ENCODE measurements at regions not wholly inside any gene's neighbourhood (a gene's known extent, or its start where the extent isn't known, plus 50 kb on each side); places are given as distances from the start of the nearest gene placed in this dataset.
A peak's percentile ranks its signal among the peaks of the same experiment; 100 is the strongest.
"Not testable (repeated sequence)": the region's sequence is repeated elsewhere in the genome, so short reads cannot be mapped to it uniquely, and the experiment has no call there.

DNA sequence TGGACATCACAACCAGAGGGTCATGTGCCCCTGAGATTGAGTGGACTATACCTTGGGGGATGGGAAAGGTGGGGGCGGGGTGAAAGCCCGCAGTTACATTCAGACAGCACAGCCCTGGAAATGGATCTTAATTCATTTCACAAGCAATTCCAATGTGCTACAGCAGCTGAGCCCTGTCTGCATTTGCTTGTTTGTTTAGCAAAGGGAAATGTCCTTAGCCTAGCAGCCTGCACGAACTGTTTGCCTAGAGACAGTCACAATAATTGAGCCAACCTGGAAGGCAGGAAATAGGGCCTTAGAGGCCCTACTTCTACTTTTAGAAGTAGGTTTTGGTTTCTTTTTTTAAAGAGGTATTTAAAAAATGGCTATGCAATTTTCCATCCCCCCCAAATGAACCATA is 177.3 kb upstream of the KL start:
- TF ChIP-seq, protein P1, sequence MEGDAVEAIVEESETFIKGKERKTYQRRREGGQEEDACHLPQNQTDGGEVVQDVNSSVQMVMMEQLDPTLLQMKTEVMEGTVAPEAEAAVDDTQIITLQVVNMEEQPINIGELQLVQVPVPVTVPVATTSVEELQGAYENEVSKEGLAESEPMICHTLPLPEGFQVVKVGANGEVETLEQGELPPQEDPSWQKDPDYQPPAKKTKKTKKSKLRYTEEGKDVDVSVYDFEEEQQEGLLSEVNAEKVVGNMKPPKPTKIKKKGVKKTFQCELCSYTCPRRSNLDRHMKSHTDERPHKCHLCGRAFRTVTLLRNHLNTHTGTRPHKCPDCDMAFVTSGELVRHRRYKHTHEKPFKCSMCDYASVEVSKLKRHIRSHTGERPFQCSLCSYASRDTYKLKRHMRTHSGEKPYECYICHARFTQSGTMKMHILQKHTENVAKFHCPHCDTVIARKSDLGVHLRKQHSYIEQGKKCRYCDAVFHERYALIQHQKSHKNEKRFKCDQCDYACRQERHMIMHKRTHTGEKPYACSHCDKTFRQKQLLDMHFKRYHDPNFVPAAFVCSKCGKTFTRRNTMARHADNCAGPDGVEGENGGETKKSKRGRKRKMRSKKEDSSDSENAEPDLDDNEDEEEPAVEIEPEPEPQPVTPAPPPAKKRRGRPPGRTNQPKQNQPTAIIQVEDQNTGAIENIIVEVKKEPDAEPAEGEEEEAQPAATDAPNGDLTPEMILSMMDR (IDR thresholded peaks at IDR 0.05; ENCODE audit: insufficient read depth, low read depth, low read length, missing control alignments) = no peak
- H3K4me3 ChIP-seq (ENCODE audit: low read depth, low read length) = no peak overlapping the region
- DNase-seq (ENCODE audit: low read depth) = peak; percentile 85

DNA sequence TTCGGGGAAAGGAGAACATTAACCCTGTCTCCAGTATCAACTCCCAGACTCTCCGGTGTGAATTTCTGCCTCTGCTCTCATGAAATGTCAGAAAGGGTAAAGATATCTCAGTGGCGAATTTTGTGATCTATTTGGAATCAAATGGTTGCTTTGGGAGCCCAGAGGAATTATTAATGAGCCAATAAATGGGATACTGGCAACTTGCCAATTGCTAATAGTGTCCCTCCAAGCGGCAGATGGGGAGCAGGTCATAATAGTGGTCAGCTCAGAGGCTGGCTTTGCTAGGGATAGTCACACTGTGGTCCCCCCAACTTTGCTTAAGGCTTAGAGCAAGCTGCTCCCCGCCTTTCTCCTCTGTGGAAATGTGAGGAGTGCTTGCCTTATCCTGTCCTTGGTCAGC is 176.1 kb upstream of the KL start:
- no peak overlapping the region for H3K4me3 ChIP-seq (ENCODE audit: low read depth, low read length)
- TF ChIP-seq, protein P1 (IDR thresholded peaks at IDR 0.05; ENCODE audit: insufficient read depth, low read depth, low read length, missing control alignments) = no peak

DNA sequence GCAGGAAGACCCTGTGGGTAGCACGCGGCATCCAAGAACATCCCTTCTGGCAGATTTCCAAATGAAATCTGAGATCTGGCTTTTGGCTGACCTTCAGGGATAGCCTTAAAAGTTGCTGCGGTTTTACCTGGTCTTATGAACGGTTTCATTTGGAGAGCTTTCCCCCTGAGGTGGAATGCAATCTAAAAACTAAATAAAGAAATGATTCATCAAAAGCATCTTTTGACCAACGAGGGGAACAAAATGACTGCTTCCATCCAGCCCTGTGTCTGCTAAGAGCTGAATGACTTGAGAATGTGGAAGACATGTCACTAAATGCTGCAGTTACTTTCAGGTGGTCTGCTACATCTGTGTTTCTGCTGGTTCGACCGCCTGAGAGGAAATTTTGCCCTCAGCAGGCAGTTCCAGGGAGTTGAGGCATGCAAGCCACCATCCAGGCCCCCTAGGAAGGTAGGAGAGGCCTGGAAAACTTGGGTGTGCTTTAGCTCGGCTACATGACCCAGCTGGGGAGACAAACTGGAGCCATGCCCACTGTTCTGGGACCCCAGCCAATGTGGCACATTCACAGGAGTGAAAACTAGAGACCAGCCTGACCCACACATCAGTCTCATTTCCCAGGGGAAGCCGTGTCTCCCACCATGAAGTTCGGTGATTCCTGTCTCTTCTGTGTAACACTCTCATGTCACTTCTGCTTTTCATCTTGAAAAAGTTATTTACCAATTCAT is 175.1 kb upstream of the KL start:
- peak; percentile 88 for DNase-seq (ENCODE audit: low read depth)
- H3K4me3 ChIP-seq (ENCODE audit: low read depth, low read length) = no peak overlapping the region
- TF ChIP-seq, protein P1 (IDR thresholded peaks at IDR 0.05; ENCODE audit: insufficient read depth, low read depth, low read length, missing control alignments) = no peak

More for the DNA sequence above, 176.1 kb upstream of the KL start:
- no peak for DNase-seq (ENCODE audit: low read depth)

DNA sequence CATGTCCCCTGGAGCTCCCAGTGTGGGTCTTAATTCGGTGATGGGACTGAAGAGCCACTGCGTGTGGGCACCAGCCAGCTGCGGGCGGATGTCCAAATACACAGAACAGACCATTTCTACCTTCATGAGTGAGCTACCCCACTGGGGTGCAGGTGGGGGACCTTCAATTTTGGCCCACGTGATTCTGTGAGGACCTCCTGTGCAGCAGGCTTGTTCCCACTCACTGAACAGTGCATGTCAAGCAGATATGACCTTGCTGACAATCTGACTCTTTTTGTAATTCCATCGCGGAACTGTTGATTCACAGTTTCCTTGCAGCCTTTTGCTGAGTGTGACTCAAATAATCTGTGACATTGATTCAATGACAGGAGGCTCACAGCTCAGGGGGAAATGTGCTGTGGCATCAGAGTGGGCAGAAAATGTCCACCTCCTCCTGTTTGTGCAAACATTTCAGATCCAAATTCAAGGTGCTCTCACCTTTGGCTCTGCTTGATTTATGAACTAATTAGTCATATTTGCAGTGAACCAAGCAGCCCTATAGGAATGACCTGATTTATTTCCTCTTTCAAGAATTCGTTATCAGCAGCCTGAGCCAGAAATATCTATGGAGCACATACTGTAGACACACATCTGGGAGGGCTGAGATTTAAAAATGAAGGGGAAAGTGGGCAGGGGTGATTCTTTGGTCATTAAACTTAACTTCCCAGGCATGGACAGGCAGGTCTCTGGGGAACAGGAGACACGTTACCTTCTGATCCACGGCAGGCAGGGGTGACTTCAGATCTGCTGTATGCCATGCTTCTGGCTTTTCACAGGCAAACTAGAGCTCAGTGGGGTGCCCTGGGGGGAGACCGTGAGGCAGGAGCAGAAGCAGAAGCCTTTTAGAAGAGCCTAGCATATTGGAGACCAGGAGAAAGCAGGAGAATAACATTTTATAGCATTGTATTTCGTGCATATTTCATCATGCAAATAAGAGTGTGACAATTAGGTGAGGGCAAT is 170.0 kb upstream of the KL start:
- DNase-seq (ENCODE audit: low read depth) = no peak
- no peak overlapping the region for H3K4me3 ChIP-seq (ENCODE audit: low read depth, low read length)
- TF ChIP-seq, protein P1 (IDR thresholded peaks at IDR 0.05; ENCODE audit: insufficient read depth, low read depth, low read length, missing control alignments) = no peak

DNA sequence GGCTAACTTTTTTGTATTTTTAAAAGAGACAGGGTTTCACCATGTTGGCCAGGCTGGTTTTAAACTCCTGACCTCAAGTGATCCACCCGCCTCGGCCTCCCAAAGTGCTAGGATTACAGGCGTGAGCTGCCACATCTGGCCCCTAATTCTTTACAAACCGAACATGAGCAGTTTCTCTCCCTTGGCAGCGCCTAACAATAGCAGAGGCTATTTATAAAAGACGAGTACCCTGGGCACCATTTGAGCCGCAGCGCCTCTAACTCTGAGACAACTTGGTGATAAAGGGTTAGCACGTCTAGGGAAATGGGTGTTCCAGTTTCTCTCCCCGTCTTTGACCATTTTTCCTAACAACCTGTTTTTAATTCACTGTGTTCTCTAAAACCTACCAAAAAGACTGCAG is 168.2 kb upstream of the KL start:
- DNase-seq (ENCODE audit: low read depth); H3K4me3 ChIP-seq (ENCODE audit: low read depth, low read length): not testable (repeated sequence)

DNA sequence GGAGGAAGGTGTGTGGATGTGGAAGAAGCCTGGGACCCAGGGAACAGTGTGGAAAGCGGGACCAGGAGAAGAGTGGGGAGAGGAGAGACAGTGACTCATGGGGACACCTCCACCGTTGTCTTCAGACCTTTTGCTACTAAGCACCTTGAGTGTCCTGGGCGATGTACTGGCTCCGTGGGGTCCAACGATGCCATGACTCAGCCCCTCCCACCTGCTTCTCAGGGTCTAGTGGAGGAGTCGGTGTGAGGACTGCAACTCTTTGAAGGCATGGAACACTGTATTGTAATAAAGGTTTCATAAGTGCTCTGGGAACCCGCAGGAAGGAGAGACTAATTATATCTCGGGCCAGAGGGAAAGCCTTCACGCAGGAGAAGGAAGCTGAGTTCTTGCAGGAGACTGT is 166.9 kb upstream of the KL start:
- H3K4me3 ChIP-seq (ENCODE audit: low read depth, low read length) = no peak overlapping the region
- TF ChIP-seq, protein P1 (IDR thresholded peaks at IDR 0.05; ENCODE audit: insufficient read depth, low read depth, low read length, missing control alignments) = no peak
- DNase-seq (ENCODE audit: low read depth) = no peak

DNA sequence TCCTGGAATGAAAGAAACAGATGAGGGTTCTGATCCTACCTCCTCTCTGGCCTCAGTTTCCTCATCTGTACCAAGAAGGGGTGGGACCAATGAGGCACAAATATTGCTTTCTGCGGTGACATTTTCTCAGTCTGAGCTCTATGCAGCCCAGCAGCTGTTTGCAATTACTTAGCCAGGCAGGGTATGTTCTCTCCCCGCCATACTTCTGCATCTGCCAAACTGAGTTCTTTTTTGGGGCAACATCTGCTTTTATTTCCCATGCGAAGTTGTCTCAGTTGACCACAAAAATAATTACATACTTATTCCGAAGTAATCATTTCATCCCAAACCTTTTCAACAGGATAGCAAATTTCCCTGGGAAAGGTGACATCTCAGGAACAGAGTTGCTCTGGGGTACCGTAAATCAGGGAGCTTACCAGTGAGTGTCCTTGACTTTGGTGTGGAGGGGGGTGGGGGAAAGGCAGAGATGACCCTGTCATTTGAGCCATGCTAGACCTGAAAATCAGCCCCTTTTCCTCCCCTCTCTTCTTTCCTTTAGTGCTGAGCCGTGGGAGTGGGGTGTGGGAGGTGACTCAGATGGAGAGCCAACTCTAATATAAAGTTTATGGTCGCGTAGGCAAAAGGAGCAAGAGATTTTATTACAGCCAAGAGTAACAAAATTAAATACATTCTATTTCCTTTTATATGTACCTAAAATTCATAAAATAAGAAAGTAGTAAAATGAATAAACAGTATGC is 165.7 kb upstream of the KL start:
- H3K4me3 ChIP-seq (ENCODE audit: low read depth, low read length) = no peak overlapping the region
- TF ChIP-seq, protein P1 (IDR thresholded peaks at IDR 0.05; ENCODE audit: insufficient read depth, low read depth, low read length, missing control alignments) = no peak
- no peak for DNase-seq (ENCODE audit: low read depth)
